Smooth muscle cell (in vitro differentiated cells): ENCODE measurements at regions not wholly inside any gene's neighbourhood (a gene's known extent, or its start where the extent isn't known, plus 50 kb on each side); places are given as distances from the start of the nearest gene placed in this dataset.

Experiments used
- DNase-seq: peaks from one replicate; lab custom pipeline; 2025; ENCODE audit not compliant: unreplicated experiment; lab: John Stamatoyannopoulos, UW
- H2AFZ ChIP-seq: fragments of 200-600 bp; sonication (generic); 2 replicates; pipeline ENCODE4 v1.6.0; 2016; ENCODE audit warnings: antibody characterized with exemption, low read depth, mild to moderate bottlenecking
- H3F3A ChIP-seq: fragments of 200-600 bp; sonication (generic); 2 replicates; pipeline ENCODE4 v1.6.0; 2017; ENCODE audit warnings: antibody characterized with exemption, low read depth
- H3K27ac ChIP-seq: fragments of 200-600 bp; sonication (generic); 2 replicates; pipeline ENCODE4 v1.5.1; 2016; ENCODE audit warnings: low read depth, mild to moderate bottlenecking
- H3K27me3 ChIP-seq: fragments of 200-600 bp; sonication (generic); 2 replicates; pipeline ENCODE4 v1.6.1; 2016; ENCODE audit warnings: low read depth, mild to moderate bottlenecking
- H3K36me3 ChIP-seq: fragments of 200-600 bp; sonication (generic); 2 replicates; pipeline ENCODE4 v1.5.1; 2016; ENCODE audit warnings: low read depth
- H3K4me1 ChIP-seq: fragments of 200-600 bp; sonication (generic); 2 replicates; pipeline ENCODE4 v1.5.1; 2016; ENCODE audit warnings: low read depth
- H3K4me2 ChIP-seq: fragments of 200-600 bp; sonication (generic); 2 replicates; pipeline ENCODE4 v1.6.0; 2016; ENCODE audit warnings: mild to moderate bottlenecking
- H3K4me3 ChIP-seq: fragments of 200-600 bp; sonication (generic); 2 replicates; pipeline ENCODE4 v1.5.1; 2016; ENCODE audit warnings: mild to moderate bottlenecking
- H3K79me2 ChIP-seq: fragments of 200-600 bp; sonication (generic); 2 replicates; pipeline ENCODE4 v1.6.0; 2016; ENCODE audit warnings: low read depth, mild to moderate bottlenecking
- H3K9ac ChIP-seq: fragments of 200-600 bp; sonication (generic); 2 replicates; pipeline ENCODE4 v1.6.0; 2016; ENCODE audit warnings: low read depth
- H3K9me3 ChIP-seq: fragments of 200-600 bp; sonication (generic); replicated peaks from 2 replicates; pipeline ENCODE4 v1.5.1; 2016; ENCODE audit warnings: low read depth
- H4K20me1 ChIP-seq: fragments of 200-600 bp; sonication (generic); 2 replicates; pipeline ENCODE4 v1.6.0; 2016; ENCODE audit warnings: low read depth
- whole genome bisulfite sequencing: methylation state at CpG from one replicate; pipeline ENCODE4 v1.1.7; 2016; ENCODE audit warnings: low lambda C conversion rate; 5-methylcytosine and 5-hydroxymethylcytosine counted together
- TF ChIP-seq, protein P1 (sequence below): fragments of 200-600 bp; sonication (generic); IDR thresholded peaks from 2 replicates; pipeline ENCODE4 v1.5.1; 2017; ENCODE audit warnings: borderline replicate concordance, mild to moderate bottlenecking, antibody characterized with exemption; ENCODE audit not compliant: insufficient read depth, poor library complexity, severe bottlenecking

DNA sequence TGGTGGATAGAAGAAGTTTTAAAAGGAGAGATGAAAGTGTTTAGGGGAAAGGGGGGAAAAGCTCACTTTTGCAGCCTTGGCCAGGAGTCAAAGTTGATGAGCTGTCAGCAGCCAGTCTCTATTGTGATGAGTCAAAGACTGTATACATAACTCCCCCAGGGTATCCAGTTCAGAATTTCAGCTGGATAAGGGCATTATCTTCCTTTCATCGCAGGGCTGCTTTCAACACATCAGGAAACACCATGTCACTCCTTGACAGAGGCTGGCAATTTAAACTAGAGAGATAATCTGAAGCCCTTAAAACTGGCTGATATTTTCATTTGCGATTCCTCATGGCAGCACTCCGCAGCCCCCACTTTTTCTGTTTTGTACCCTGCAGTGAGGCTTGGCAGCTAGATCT, 328.5 kb downstream of the TBX15 start:
- Histone ChIP-seq H3K4me2 (peak overlapping the region; percentile 33), H3K27ac (no peak overlapping the region), H3K36me3 (no peaks in the 10 kb centered on the region), H4K20me1 (no peaks in the 10 kb centered on the region), H3F3A (peaks cover 12% of the 10 kb centered on the region), H3K9me3 (no peaks in the 10 kb centered on the region), H3K4me3 (no peak overlapping the region), H3K27me3 (peaks cover 15% of the 10 kb centered on the region), H2AFZ (no peak overlapping the region), H3K4me1 (no peaks in the 10 kb centered on the region), H3K9ac (no peak overlapping the region), H3K79me2 (no peaks in the 10 kb centered on the region)
- no peak for DNase-seq
- TF ChIP-seq, protein P1, sequence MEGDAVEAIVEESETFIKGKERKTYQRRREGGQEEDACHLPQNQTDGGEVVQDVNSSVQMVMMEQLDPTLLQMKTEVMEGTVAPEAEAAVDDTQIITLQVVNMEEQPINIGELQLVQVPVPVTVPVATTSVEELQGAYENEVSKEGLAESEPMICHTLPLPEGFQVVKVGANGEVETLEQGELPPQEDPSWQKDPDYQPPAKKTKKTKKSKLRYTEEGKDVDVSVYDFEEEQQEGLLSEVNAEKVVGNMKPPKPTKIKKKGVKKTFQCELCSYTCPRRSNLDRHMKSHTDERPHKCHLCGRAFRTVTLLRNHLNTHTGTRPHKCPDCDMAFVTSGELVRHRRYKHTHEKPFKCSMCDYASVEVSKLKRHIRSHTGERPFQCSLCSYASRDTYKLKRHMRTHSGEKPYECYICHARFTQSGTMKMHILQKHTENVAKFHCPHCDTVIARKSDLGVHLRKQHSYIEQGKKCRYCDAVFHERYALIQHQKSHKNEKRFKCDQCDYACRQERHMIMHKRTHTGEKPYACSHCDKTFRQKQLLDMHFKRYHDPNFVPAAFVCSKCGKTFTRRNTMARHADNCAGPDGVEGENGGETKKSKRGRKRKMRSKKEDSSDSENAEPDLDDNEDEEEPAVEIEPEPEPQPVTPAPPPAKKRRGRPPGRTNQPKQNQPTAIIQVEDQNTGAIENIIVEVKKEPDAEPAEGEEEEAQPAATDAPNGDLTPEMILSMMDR = no peak
- 8% methylated on average over 3 of the region's 3 CpGs for WGBS

DNA sequence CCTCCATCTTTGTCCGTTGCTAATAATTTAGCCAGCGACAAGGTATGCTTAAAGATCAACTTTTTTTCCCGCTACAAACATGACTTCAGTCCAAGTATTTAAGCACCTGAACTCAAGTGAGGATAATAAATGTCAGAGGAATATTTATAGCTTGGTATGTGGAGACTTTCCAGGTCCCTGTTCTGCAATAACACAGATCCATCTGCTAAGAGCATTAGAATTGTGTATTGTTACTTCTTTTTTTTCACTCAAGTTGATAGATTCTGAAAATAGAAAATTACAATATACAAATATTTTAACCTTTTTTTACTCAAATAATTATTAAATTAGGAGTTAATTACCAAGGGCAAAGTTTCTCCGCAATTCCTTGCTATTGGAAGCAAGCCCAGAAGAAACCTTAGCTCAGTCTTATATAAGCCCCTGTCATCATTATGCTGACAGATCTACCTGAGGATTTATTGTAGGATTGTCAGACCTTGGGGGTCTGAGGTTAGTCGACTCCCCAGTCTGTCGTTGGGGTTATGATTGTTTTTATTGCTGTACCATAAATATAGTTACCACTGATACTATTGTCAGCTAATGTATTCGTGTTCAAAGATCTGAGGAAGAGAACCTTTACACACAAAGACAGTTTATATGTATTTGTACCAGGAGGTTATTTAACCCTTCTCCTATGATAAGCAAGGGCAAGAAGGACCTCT, 337.9 kb downstream of the TBX15 start:
- 60% methylated on average over 7 of the region's 7 CpGs for WGBS
- Histone ChIP-seq H3K4me3 (no peak overlapping the region), H4K20me1 (no peaks in the 10 kb centered on the region), H3F3A (no peaks in the 10 kb centered on the region), H3K36me3 (no peaks in the 10 kb centered on the region), H2AFZ (no peak overlapping the region), H3K4me2 (no peak overlapping the region), H3K79me2 (no peaks in the 10 kb centered on the region), H3K27me3 (peaks cover 10% of the 10 kb centered on the region), H3K4me1 (no peaks in the 10 kb centered on the region), H3K9me3 (no peaks in the 10 kb centered on the region), H3K9ac (no peak overlapping the region), H3K27ac (no peak overlapping the region)
- no peak for DNase-seq
- TF ChIP-seq, protein P1 = no peak

GRCh38 chr1:118649369-118650106, 338.6 kb downstream of the TBX15 start:
- H3F3A ChIP-seq = no peaks in the 10 kb centered on the region
- WGBS = 73% methylated on average over 4 of the region's 4 CpGs
- peaks cover 10% of the 10 kb centered on the region for H3K27me3 ChIP-seq
- no peak overlapping the region for H3K4me2 ChIP-seq
- H3K36me3 ChIP-seq = no peaks in the 10 kb centered on the region
- H3K9ac ChIP-seq = no peak overlapping the region
- no peaks in the 10 kb centered on the region for H3K4me1 ChIP-seq
- TF ChIP-seq, protein P1 = no peak
- no peaks in the 10 kb centered on the region for H4K20me1 ChIP-seq
- no peak overlapping the region for H3K4me3 ChIP-seq
- no peaks in the 10 kb centered on the region for H3K9me3 ChIP-seq
- no peak overlapping the region for H2AFZ ChIP-seq
- no peak overlapping the region for H3K27ac ChIP-seq
- DNase-seq = no peak
- H3K79me2 ChIP-seq = no peaks in the 10 kb centered on the region
